Body of pancreas (tissue), 4 donors: ENCODE measurements at regions not wholly inside any gene's neighbourhood (a gene's known extent, or its start where the extent isn't known, plus 50 kb on each side); places are given as distances from the start of the nearest gene placed in this dataset.

Experiments used
- CTCF ChIP-seq, 7 experiments: fragments of 450-650 bp in 4 of 7; fragments of 200-600 bp in 3 of 7; sonication (generic) in 3 of 7; IDR thresholded peaks; one replicate each; pipeline ENCODE4 v1.5.1; 2016 to 2019; ENCODE audit warnings: antibody characterized with exemption in 7 of 7
- POLR2A ChIP-seq, 3 donors: fragments of 450-650 bp; IDR thresholded peaks; one replicate each; pipeline ENCODE4 v1.6.1; 2016; ENCODE audit warnings: antibody characterized with exemption in 3 of 3, mild to moderate bottlenecking in 2 of 3

GRCh38 chr5:66427139-66427442, 169.1 kb upstream of the MAST4 start:
- TF ChIP-seq POLR2A (IDR thresholded peaks at IDR 0.05) (no peak), CTCF (IDR thresholded peaks at IDR 0.05) (no peak)
